DND-41 (cell line): ENCODE measurements at regions not wholly inside any gene's neighbourhood (a gene's known extent, or its start where the extent isn't known, plus 50 kb on each side); places are given as distances from the start of the nearest gene placed in this dataset.

Experiments
- ATAC-seq: fragments of 200-7000 bp; cut with Tn5 transposase; 3 replicates; pipeline ENCODE4 v1.9.1; 2021; ENCODE audit warnings: low read depth; ENCODE audit not compliant: insufficient read depth
- DNase-seq: peaks from one replicate; pipeline ENCODE4 v3.0.0-alpha.2; 2020
- H2AFZ ChIP-seq: 2 replicates; pipeline ENCODE4 v1.6.0; 2012; ENCODE audit warnings: low read depth, low read length
- H3K27ac ChIP-seq: 2 replicates; pipeline ENCODE4 v1.5.1; 2012; ENCODE audit warnings: low read length, inconsistent platforms
- H3K27me3 ChIP-seq: fragments of 200-600 bp; sonication (generic); 2 replicates; pipeline ENCODE4 v1.6.0; 2012; ENCODE audit warnings: low read length, mild to moderate bottlenecking, inconsistent platforms; ENCODE audit not compliant: insufficient read depth, poor library complexity
- H3K36me3 ChIP-seq: 2 replicates; pipeline ENCODE4 v1.5.1; 2012; ENCODE audit warnings: low read length, inconsistent platforms; ENCODE audit not compliant: insufficient read depth
- H3K4me1 ChIP-seq: 2 replicates; pipeline ENCODE4 v1.5.1; 2012; ENCODE audit warnings: mild to moderate bottlenecking, low read length; ENCODE audit not compliant: insufficient read depth
- H3K4me2 ChIP-seq: 2 replicates; pipeline ENCODE4 v1.6.0; 2012; ENCODE audit warnings: mild to moderate bottlenecking, moderate library complexity, low read length, inconsistent platforms; ENCODE audit not compliant: insufficient read depth
- H3K4me3 ChIP-seq, 2 experiments: fragments of 200-600 bp in 1 of 2; shearing (Covaris generic) in 1 of 2; 2 replicates each; pipeline ENCODE4 v1.5.1; 2012 to 2016; ENCODE audit warnings: inconsistent platforms in 2 of 2, low read length in 2 of 2, mild to moderate bottlenecking in 2 of 2, low read depth in 1 of 2, moderate library complexity in 1 of 2
- H3K79me2 ChIP-seq: 2 replicates; pipeline ENCODE4 v1.6.0; 2012; ENCODE audit warnings: low read length, inconsistent platforms; ENCODE audit not compliant: insufficient read depth
- H3K9ac ChIP-seq: 2 replicates; pipeline ENCODE4 v1.6.0; 2012; ENCODE audit warnings: low read depth, mild to moderate bottlenecking, inconsistent platforms, low read length, moderate library complexity
- H3K9me3 ChIP-seq: 2 replicates; pipeline ENCODE4 v1.5.1; 2012; ENCODE audit warnings: low read length, moderate library complexity, mild to moderate bottlenecking, inconsistent platforms; ENCODE audit not compliant: insufficient read depth, severe bottlenecking
- H4K20me1 ChIP-seq: 2 replicates; pipeline ENCODE4 v1.6.0; 2012; ENCODE audit warnings: low read length; ENCODE audit not compliant: insufficient read depth
- CTCF ChIP-seq: IDR thresholded peaks from 2 replicates; pipeline ENCODE4 v1.5.1; 2012; ENCODE audit warnings: borderline replicate concordance, low read length, moderate library complexity, mild to moderate bottlenecking; ENCODE audit not compliant: poor library complexity, severe bottlenecking; ENCODE audit errors: extremely low read depth
- EZH2 ChIP-seq: IDR thresholded peaks from 3 replicates; pipeline ENCODE4 v1.6.1; 2012; ENCODE audit warnings: borderline replicate concordance, low read depth, mild to moderate bottlenecking, moderate library complexity, low read length, inconsistent platforms; ENCODE audit not compliant: severe bottlenecking

- no peak for ATAC-seq
- Histone ChIP-seq H3K9me3 (no peaks in the 10 kb centered on the region), H4K20me1 (no peaks in the 10 kb centered on the region), H3K27ac (no peak overlapping the region), H2AFZ (no peak overlapping the region), H3K36me3 (no peaks in the 10 kb centered on the region), H3K4me3 (no peak overlapping the region), H3K79me2 (no peaks in the 10 kb centered on the region), H3K4me1 (no peaks in the 10 kb centered on the region), H3K9ac (no peak overlapping the region), H3K4me2 (no peak overlapping the region), H3K27me3 (no peaks in the 10 kb centered on the region)
- TF ChIP-seq CTCF (no peak), EZH2 (no peak)
- no peak for DNase-seq
Measured at GRCh38 chr13:74816737-74817136, 665.2 kb downstream of the TBC1D4 start.

- DNase-seq (no peak), ATAC-seq (no peak)
- no peaks in the 10 kb centered on the region for H3K27me3 ChIP-seq
- no peaks in the 10 kb centered on the region for H3K36me3 ChIP-seq
- H3K9ac ChIP-seq, result no peak overlapping the region
- no peaks in the 10 kb centered on the region for H4K20me1 ChIP-seq
- H3K27ac ChIP-seq, result no peak overlapping the region
- H3K4me1 ChIP-seq, result no peaks in the 10 kb centered on the region
- H3K79me2 ChIP-seq, result no peaks in the 10 kb centered on the region
- no peaks in the 10 kb centered on the region for H3K9me3 ChIP-seq
- TF ChIP-seq EZH2, result no peak
- no peak overlapping the region for H3K4me3 ChIP-seq
- H3K4me2 ChIP-seq, result no peak overlapping the region
- H2AFZ ChIP-seq, result no peak overlapping the region
Measured at GRCh38 chr13:74796157-74796556, 662.0 kb upstream of the KLF12 start.

GRCh38 chr13:74795526-74795925, 661.3 kb upstream of the KLF12 start:
- no peak overlapping the region for H3K4me3 ChIP-seq

GRCh38 chr13:74794582-74794981, 660.4 kb upstream of the KLF12 start:
- Histone ChIP-seq H3K9me3 (no peaks in the 10 kb centered on the region), H4K20me1 (no peaks in the 10 kb centered on the region), H3K4me1 (no peaks in the 10 kb centered on the region), H3K36me3 (no peaks in the 10 kb centered on the region), H3K27ac (no peak overlapping the region), H3K27me3 (no peaks in the 10 kb centered on the region), H2AFZ (no peak overlapping the region), H3K4me3 (no peak overlapping the region), H3K9ac (no peak overlapping the region), H3K79me2 (no peaks in the 10 kb centered on the region), H3K4me2 (no peak overlapping the region)
- TF ChIP-seq CTCF, result no peak
- no peak for TF ChIP-seq EZH2
- ATAC-seq, result no peak
- DNase-seq, result no peak

More at GRCh38 chr13:74795526-74795925, 661.3 kb upstream of the KLF12 start:
- no peaks in the 10 kb centered on the region for H3K9me3 ChIP-seq
- H2AFZ ChIP-seq, result no peak overlapping the region
- DNase-seq (no peak), ATAC-seq (no peak)
- no peaks in the 10 kb centered on the region for H3K27me3 ChIP-seq
- TF ChIP-seq CTCF (no peak), EZH2 (no peak)
- no peak overlapping the region for H3K4me2 ChIP-seq
- H3K4me1 ChIP-seq, result no peaks in the 10 kb centered on the region
- H3K27ac ChIP-seq, result no peak overlapping the region
- no peaks in the 10 kb centered on the region for H3K36me3 ChIP-seq
- no peaks in the 10 kb centered on the region for H4K20me1 ChIP-seq
- no peaks in the 10 kb centered on the region for H3K79me2 ChIP-seq
- no peak overlapping the region for H3K9ac ChIP-seq
